ENCODE measurements at regions not wholly inside any gene's neighbourhood (a gene's known extent, or its start where the extent isn't known, plus 50 kb on each side); places are given as distances from the start of the nearest gene placed in this dataset.

DNA sequence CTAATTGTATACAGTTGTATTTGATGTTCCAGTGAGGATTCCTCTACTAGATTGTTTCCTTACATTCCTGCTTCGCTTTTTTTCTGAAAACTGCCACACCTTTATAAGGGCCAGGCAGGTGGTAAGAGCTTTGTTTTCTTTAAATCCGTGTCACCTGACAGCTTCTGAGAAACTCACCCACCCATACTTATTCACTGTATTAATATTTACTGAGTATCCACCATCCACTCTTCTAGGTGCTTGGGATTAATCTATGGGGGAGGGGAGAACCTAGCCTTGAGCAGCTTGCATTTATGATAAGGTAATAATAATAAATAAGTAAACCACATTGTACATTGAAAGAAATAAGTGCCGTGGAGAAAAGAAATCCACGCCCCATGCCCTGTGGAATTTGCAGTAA is 174.7 kb upstream of the AGAP1 start:
- TF ChIP-seq, protein P1, sequence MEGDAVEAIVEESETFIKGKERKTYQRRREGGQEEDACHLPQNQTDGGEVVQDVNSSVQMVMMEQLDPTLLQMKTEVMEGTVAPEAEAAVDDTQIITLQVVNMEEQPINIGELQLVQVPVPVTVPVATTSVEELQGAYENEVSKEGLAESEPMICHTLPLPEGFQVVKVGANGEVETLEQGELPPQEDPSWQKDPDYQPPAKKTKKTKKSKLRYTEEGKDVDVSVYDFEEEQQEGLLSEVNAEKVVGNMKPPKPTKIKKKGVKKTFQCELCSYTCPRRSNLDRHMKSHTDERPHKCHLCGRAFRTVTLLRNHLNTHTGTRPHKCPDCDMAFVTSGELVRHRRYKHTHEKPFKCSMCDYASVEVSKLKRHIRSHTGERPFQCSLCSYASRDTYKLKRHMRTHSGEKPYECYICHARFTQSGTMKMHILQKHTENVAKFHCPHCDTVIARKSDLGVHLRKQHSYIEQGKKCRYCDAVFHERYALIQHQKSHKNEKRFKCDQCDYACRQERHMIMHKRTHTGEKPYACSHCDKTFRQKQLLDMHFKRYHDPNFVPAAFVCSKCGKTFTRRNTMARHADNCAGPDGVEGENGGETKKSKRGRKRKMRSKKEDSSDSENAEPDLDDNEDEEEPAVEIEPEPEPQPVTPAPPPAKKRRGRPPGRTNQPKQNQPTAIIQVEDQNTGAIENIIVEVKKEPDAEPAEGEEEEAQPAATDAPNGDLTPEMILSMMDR (IDR thresholded peaks at IDR 0.05): no peak
- no peak for TF ChIP-seq POLR2AphosphoS5 (IDR thresholded peaks at IDR 0.05)

Measured in breast epithelium (tissue), 3 donors.